HG03064 (cell line): ENCODE measurements at regions not wholly inside any gene's neighbourhood (a gene's known extent, or its start where the extent isn't known, plus 50 kb on each side); places are given as distances from the start of the nearest gene placed in this dataset.

Source experiments
- ATAC-seq: cut with Tn5 transposase; IDR thresholded peaks from one replicate; pipeline ENCODE4 v1.9.1; 2021; ENCODE audit warnings: low read depth; ENCODE audit not compliant: unreplicated experiment

- ATAC-seq: no peak
Measured at GRCh38 chr20:23282111-23282510, 68.5 kb upstream of the NXT1 start.

- no peak for ATAC-seq
Measured at GRCh38 chr20:23279836-23280235, 70.8 kb upstream of the NXT1 start.

GRCh38 chr20:23278172-23278571, 72.4 kb upstream of the NXT1 start:
- ATAC-seq: no peak

- no peak for ATAC-seq
Measured at GRCh38 chr20:23277316-23277715, 73.3 kb upstream of the NXT1 start.

GRCh38 chr20:23273776-23274175, 76.8 kb upstream of the NXT1 start:
- no peak for ATAC-seq

GRCh38 chr20:23272176-23273029, 78.2 kb upstream of the NXT1 start:
- no peak for ATAC-seq

GRCh38 chr20:23270382-23270911, 80.1 kb upstream of the NXT1 start:
- ATAC-seq: no peak

- no peak for ATAC-seq
Measured at GRCh38 chr20:23269954-23270353, 80.6 kb upstream of the NXT1 start.

- ATAC-seq: no peak
Measured at GRCh38 chr20:23268792-23269354, 81.7 kb upstream of the NXT1 start.

- ATAC-seq: no peak
Measured at GRCh38 chr20:23267909-23268308, 82.7 kb upstream of the NXT1 start.

GRCh38 chr20:23266530-23267398, 83.8 kb upstream of the NXT1 start:
- no peak for ATAC-seq

- ATAC-seq: no peak
Measured at GRCh38 chr20:23265226-23265625, 85.4 kb upstream of the NXT1 start.

GRCh38 chr20:23264545-23264944, 86.0 kb upstream of the NXT1 start:
- no peak for ATAC-seq

GRCh38 chr20:23260181-23260840, 90.3 kb upstream of the NXT1 start:
- ATAC-seq: no peak

- no peak for ATAC-seq
Measured at GRCh38 chr20:23258747-23259121, 91.9 kb upstream of the NXT1 start.

- no peak for ATAC-seq
Measured at GRCh38 chr20:23257848-23258746, 92.5 kb upstream of the NXT1 start.

- ATAC-seq: no peak
Measured at GRCh38 chr20:23257106-23257761, 93.4 kb upstream of the NXT1 start.

GRCh38 chr20:23255716-23256385, 94.7 kb upstream of the NXT1 start:
- no peak for ATAC-seq

GRCh38 chr20:23255106-23255505, 95.5 kb upstream of the NXT1 start:
- no peak for ATAC-seq
